ENCODE measurements at regions not wholly inside any gene's neighbourhood (a gene's known extent, or its start where the extent isn't known, plus 50 kb on each side); places are given as distances from the start of the nearest gene placed in this dataset.

- TF ChIP-seq, protein P1, sequence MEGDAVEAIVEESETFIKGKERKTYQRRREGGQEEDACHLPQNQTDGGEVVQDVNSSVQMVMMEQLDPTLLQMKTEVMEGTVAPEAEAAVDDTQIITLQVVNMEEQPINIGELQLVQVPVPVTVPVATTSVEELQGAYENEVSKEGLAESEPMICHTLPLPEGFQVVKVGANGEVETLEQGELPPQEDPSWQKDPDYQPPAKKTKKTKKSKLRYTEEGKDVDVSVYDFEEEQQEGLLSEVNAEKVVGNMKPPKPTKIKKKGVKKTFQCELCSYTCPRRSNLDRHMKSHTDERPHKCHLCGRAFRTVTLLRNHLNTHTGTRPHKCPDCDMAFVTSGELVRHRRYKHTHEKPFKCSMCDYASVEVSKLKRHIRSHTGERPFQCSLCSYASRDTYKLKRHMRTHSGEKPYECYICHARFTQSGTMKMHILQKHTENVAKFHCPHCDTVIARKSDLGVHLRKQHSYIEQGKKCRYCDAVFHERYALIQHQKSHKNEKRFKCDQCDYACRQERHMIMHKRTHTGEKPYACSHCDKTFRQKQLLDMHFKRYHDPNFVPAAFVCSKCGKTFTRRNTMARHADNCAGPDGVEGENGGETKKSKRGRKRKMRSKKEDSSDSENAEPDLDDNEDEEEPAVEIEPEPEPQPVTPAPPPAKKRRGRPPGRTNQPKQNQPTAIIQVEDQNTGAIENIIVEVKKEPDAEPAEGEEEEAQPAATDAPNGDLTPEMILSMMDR (IDR thresholded peaks at IDR 0.05) = no peak
- TF ChIP-seq ZFX (IDR thresholded peaks at IDR 0.05; ENCODE audit: borderline replicate concordance) = no peak
Observed at GRCh38 chr1:68788762-68789161, 291.9 kb upstream of the DEPDC1 start.

Measured in 22Rv1 (cell line).